GM12874 (cell line): ENCODE measurements at regions not wholly inside any gene's neighbourhood (a gene's known extent, or its start where the extent isn't known, plus 50 kb on each side); places are given as distances from the start of the nearest gene placed in this dataset.

Source experiments
- TF ChIP-seq, protein P1 (sequence below): IDR thresholded peaks from 2 replicates; pipeline ENCODE4 v1.5.1; 2011; ENCODE audit warnings: low read depth, mild to moderate bottlenecking, control low read depth, low read length, moderate library complexity; ENCODE audit not compliant: insufficient read depth

DNA sequence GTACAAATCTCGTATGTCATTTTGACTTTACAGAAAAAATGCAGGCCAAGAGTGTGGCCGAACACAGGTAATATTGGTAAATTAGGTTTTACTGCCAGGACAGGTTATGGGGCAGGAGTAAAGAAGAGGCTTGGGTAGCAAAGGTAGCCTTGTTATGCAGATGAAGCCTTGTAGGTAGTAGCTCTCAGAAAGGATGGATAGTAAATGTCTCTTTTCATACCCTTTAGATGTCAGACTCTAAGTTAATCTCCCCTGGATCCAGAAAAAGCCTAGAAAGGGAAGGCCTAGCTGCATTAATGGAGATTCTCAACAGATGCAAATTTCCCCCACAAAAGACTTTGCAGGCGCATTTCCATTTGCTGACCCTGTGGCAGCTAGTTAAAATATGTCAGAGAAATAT, 1445.1 kb upstream of the CADM2 start:
- TF ChIP-seq, protein P1, sequence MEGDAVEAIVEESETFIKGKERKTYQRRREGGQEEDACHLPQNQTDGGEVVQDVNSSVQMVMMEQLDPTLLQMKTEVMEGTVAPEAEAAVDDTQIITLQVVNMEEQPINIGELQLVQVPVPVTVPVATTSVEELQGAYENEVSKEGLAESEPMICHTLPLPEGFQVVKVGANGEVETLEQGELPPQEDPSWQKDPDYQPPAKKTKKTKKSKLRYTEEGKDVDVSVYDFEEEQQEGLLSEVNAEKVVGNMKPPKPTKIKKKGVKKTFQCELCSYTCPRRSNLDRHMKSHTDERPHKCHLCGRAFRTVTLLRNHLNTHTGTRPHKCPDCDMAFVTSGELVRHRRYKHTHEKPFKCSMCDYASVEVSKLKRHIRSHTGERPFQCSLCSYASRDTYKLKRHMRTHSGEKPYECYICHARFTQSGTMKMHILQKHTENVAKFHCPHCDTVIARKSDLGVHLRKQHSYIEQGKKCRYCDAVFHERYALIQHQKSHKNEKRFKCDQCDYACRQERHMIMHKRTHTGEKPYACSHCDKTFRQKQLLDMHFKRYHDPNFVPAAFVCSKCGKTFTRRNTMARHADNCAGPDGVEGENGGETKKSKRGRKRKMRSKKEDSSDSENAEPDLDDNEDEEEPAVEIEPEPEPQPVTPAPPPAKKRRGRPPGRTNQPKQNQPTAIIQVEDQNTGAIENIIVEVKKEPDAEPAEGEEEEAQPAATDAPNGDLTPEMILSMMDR, result no peak

DNA sequence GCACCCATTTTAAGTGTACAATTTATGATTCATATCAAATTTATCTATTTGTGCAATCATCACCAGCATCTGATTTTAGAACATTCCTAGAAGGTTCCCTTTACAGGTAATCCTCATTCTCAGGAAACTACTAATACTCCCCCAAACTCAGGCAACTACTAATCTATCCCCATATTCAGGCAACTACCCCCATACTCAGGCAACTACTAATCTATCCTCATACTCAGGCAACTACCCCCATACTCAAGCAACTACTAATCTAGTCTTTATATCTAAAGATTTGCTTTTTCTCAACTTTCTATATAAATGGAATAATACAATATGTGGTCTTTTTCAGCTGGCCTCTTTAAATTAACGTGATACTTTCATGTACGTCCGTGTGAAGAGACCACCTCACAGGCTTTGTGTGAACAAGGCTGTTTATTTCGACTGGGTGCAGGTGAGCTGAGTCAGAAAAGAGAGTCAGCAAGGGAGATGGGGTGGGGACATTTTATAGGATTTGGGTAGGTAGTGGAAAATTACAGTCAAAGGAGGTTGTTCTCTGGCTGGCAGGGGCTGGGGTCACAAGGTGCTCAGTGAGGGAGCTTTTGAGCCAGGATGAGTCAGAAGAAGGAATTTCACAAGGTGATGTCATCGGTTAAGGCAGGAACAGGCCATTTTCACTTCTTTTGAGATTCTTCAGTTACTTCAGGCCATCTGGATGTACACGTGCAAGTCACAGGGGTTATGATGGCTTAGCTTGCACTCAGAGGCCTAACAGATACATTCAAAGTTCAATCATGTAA, 1444.5 kb upstream of the CADM2 start:
- TF ChIP-seq, protein P1, result no peak

DNA sequence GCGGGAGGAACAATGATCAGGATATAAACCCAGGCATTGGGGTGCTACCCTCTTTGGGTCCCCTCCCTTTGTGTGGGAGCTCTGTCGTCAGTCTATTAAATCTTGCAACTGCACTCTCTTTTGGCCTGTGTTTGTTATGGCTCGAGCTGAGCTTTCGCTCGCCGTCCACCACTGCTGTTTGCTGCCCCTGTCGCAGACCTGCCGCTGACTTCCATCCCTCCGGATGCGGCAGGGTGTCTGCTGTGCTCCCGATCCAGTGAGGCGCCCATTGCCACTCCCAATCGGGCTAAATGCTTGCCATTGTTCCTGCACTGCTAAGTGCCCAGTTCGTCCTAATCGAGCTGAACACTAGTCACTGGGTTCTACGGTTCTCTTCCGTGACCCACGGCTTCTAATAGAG, 1443.7 kb upstream of the CADM2 start:
- TF ChIP-seq, protein P1, result no peak

DNA sequence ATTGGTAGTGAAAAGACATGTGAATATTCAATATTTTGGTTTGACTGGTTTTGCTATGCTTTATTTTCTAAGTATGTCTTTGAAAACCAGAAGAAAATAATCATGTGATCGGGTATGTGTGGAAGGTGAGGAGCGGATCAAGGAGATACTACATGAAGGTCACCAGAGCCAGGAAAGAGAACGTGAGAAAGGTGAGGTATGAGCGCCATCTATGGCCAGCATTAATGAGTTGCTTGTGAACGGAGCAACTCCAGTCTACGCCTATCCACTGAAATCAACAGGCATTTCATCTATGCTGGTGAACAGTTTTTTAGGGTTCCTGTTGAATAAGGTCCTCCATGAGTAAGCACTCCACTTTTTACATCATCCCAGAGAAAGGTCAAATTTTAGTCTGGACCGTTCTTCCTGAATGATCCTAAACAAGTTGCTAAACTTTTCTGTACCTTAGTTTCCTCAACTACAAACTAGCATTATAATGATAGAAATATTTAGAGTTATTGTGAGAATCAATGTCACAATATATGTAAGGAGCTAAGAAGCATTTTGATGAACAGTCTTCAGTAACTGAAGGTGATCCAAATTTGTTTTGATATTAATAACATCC, 1435.2 kb upstream of the CADM2 start:
- TF ChIP-seq, protein P1, result peak; percentile 62

DNA sequence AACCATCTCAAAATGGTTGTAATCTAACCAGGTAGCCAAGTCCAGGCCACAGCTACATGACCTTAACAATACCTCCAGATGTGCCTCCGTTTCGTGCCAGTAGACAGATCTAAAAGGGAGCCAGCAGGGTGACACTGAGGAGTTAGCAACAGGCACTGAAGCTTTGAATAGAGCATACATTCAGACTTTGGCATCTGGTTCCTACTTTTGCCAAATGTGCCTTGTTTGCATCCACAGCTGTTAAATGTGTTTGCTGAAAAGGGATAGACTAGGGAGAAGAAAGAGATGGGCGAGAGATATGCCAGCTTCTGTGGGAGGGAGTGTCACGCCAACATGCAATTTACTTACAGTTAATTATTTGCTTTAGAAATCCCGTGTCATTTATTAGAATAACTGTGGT, 1433.9 kb upstream of the CADM2 start:
- TF ChIP-seq, protein P1, result no peak

DNA sequence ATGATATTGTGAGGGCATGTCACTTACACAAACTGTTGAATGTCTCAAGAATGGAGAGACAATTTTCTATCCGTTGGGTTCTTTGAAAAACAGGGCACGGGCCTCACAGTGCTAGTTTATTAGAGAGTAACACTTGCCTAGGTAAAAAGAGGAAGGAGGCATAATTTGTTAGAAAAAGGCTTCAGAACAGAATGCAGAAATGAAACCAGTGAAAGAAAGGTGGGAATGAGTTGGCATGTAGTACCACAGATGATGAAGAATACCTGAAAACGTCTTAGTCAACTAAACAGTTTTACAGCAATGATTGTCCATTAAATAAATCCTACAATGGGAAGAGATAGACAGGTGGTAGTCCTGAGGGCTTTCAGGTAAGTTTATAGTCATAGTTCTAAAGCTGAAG, 1399.7 kb upstream of the CADM2 start:
- TF ChIP-seq, protein P1, result no peak

DNA sequence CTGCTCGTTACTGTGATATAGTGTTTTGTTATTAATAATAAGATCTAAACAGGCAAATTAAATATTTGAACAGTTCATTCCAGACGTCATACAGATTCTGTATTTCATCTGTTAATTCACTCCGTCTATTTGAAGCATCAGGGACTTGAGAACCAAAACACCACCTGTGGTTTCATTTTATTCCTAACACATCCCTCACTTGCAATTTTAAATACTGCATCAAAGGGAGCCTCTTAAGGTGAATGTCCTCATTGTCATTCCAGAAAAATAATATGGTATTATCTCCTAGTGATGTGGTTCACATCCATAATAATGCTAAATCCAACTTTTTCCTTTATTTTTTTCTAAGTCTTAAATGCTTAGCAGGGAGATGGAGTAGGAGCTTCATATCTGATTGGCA, 1390.9 kb upstream of the CADM2 start:
- TF ChIP-seq, protein P1, result no peak
